Loucy (cell line): ENCODE measurements at regions not wholly inside any gene's neighbourhood (a gene's known extent, or its start where the extent isn't known, plus 50 kb on each side); places are given as distances from the start of the nearest gene placed in this dataset.

Source experiments
- CTCF ChIP-seq: fragments of 200-600 bp; sonication (generic); conservative IDR thresholded peaks from 2 replicates; pipeline ENCODE4 v1.5.1; 2014; ENCODE audit warnings: mild to moderate bottlenecking, antibody characterized with exemption, low read length
- EZH2phosphoT487 ChIP-seq: fragments of 200-600 bp; IDR thresholded peaks from 2 replicates; pipeline ENCODE4 v1.6.1; 2018; ENCODE audit warnings: antibody characterized with exemption, mild to moderate bottlenecking, moderate library complexity, borderline replicate concordance

GRCh38 chr11:17138562-17138961 lies 61.1 kb upstream of the RPS13 start:
- no peak for TF ChIP-seq CTCF
- TF ChIP-seq EZH2phosphoT487, result no peak
